A549 (cell line): ENCODE measurements at regions not wholly inside any gene's neighbourhood (a gene's known extent, or its start where the extent isn't known, plus 50 kb on each side); places are given as distances from the start of the nearest gene placed in this dataset.
"Not testable (repeated sequence)": the region's sequence is repeated elsewhere in the genome, so short reads cannot be mapped to it uniquely, and the experiment has no call there.

ENCODE experiments used
- ATAC-seq, 2 experiments: fragments of 200-7000 bp in 1 of 2; fragments of >200 bp in 1 of 2; cut with Nextera tagmentation in 1 of 2; cut with Tn5 transposase in 1 of 2; 3 replicates each; pipeline versions ENCODE4 v1.8.0 to v1.9.1; 2018 to 2020; ENCODE audit warnings: mild to moderate bottlenecking in 1 of 2, moderate library complexity in 1 of 2
- CTCF ChIA-PET: fragments of 300-600 bp; sonication (Branson Sonifier 250); formaldehyde crosslinking; extraction: SDS; loops from one replicate; lab custom pipeline; 2021; ENCODE audit warnings: antibody characterized with exemption, inconsistent platforms; lab: Yijun Ruan, JAX
- POLR2A ChIA-PET: fragments of 350-600 bp; formaldehyde crosslinking; extraction: SDS; loops from one replicate; lab custom pipeline; 2021; ENCODE audit warnings: antibody characterized with exemption, inconsistent platforms; lab: Yijun Ruan, JAX
- DNase-seq, 2 experiments: peaks; one replicate each; pipeline versions ENCODE4 v3.0.0 to v3.0.0-alpha.2; 2011 to 2016; ENCODE audit warnings: low read depth in 1 of 2, low spot score in 1 of 2
- FAIRE-seq: peaks from 2 replicates; lab custom pipeline; 2011; peaks lifted over from hg19 to GRCh38; lab: Jason Lieb, UNC
- H3K27ac ChIP-seq, 2 experiments: fragments of >200 bp; sonication (Bioruptor Twin); formaldehyde crosslinking; 3 replicates each; pipeline ENCODE4 v1.5.1; 2016 to 2017
- H3K4me1 ChIP-seq: fragments of >200 bp; sonication (Bioruptor Twin); formaldehyde crosslinking; 3 replicates; pipeline ENCODE4 v1.6.1; 2016
- H3K4me2 ChIP-seq: fragments of >200 bp; sonication (Bioruptor Twin); formaldehyde crosslinking; 3 replicates; pipeline ENCODE4 v1.6.1; 2016
- H3K4me3 ChIP-seq: fragments of >200 bp; sonication (Bioruptor Twin); formaldehyde crosslinking; 3 replicates; pipeline ENCODE4 v1.5.1; 2016
- H3K9me3 ChIP-seq: fragments of >200 bp; sonication (Bioruptor Twin); formaldehyde crosslinking; 3 replicates; pipeline ENCODE4 v1.6.1; 2016
- CBX2 ChIP-seq: fragments of 200-600 bp; sonication (generic); IDR thresholded peaks from 2 replicates; pipeline ENCODE4 v1.6.1; 2016; ENCODE audit warnings: low read depth, mild to moderate bottlenecking, borderline replicate concordance
- CHD2 ChIP-seq: fragments of 150-350 bp; IDR thresholded peaks from 2 replicates; pipeline ENCODE4 v1.6.1; 2014; ENCODE audit warnings: low read length; ENCODE audit not compliant: partially characterized antibody
- HOXA7 ChIP-seq: fragments of 250-450 bp; sonication (Bioruptor Pico); IDR thresholded peaks from 2 replicates; pipeline ENCODE4 v1.5.0; 2020; ENCODE audit warnings: mild to moderate bottlenecking, moderate library complexity
- HOXB5 ChIP-seq: fragments of 250-450 bp; sonication (Bioruptor Pico); IDR thresholded peaks from 2 replicates; pipeline ENCODE4 v1.5.0; 2020; ENCODE audit warnings: mild to moderate bottlenecking, moderate library complexity
- JUN ChIP-seq, 2 experiments: fragments of >200 bp; sonication (Bioruptor Twin); formaldehyde crosslinking; IDR thresholded peaks; 2 replicates in 1 of 2; 3 replicates in 1 of 2; pipeline ENCODE4 v1.6.1; 2016 to 2017
- MAZ ChIP-seq: fragments of 150-350 bp; IDR thresholded peaks from 2 replicates; pipeline ENCODE4 v1.6.1; 2014; ENCODE audit warnings: antibody characterized with exemption, low read depth, low read length, borderline replicate concordance
- NPAS2 ChIP-seq: fragments of 250-450 bp; sonication (Bioruptor Pico); IDR thresholded peaks from 2 replicates; pipeline ENCODE4 v1.8.0; 2022; ENCODE audit warnings: mild to moderate bottlenecking, moderate library complexity, borderline replicate concordance
- RCOR1 ChIP-seq: fragments of 150-350 bp; IDR thresholded peaks from 2 replicates; pipeline ENCODE4 v1.6.1; 2014; ENCODE audit warnings: antibody characterized with exemption, low read length, low read depth
- RNF2 ChIP-seq: fragments of 200-600 bp; sonication (generic); IDR thresholded peaks from 2 replicates; pipeline ENCODE4 v1.6.1; 2016; ENCODE audit warnings: low read depth, mild to moderate bottlenecking, antibody characterized with exemption, moderate library complexity, borderline replicate concordance
- SREBF2 ChIP-seq: fragments of 450-650 bp; IDR thresholded peaks from 2 replicates; pipeline ENCODE4 v1.6.1; 2014; ENCODE audit warnings: mild to moderate bottlenecking, moderate library complexity
- TP53 ChIP-seq: fragments of 250-450 bp; sonication (Bioruptor Pico); IDR thresholded peaks from 2 replicates; pipeline ENCODE4 v1.5.0; 2021; ENCODE audit warnings: mild to moderate bottlenecking, moderate library complexity
- ZC3H11A ChIP-seq: fragments of 450-650 bp; IDR thresholded peaks from 2 replicates; pipeline ENCODE4 v1.6.1; 2014; ENCODE audit warnings: antibody characterized with exemption, mild to moderate bottlenecking
- ZFP36 ChIP-seq: fragments of 450-650 bp; IDR thresholded peaks from 2 replicates; pipeline ENCODE4 v1.6.1; 2014; ENCODE audit warnings: borderline replicate concordance; ENCODE audit not compliant: partially characterized antibody
- ZSCAN20 ChIP-seq: fragments of 250-450 bp; sonication (Bioruptor Pico); IDR thresholded peaks from 2 replicates; pipeline ENCODE4 v1.8.0; 2022; ENCODE audit warnings: mild to moderate bottlenecking, moderate library complexity
- WGBS: methylation state at CpG from one replicate; pipeline ENCODE4 v1.1.6; 2017; ENCODE audit errors: missing lambda C conversion rate; 5-methylcytosine and 5-hydroxymethylcytosine counted together
- TF ChIP-seq, protein P1 (sequence below): fragments of 150-350 bp; IDR thresholded peaks from 2 replicates; pipeline ENCODE4 v1.6.1; 2014; ENCODE audit warnings: low read depth, mild to moderate bottlenecking, low read length
- TF ChIP-seq, protein P2 (sequence below): fragments of 250-450 bp; sonication (Bioruptor Pico); IDR thresholded peaks from 2 replicates; pipeline ENCODE4 v1.5.0; 2021; ENCODE audit warnings: mild to moderate bottlenecking, moderate library complexity, borderline replicate concordance
- TF ChIP-seq, protein P3 (sequence below): IDR thresholded peaks from 2 replicates; pipeline ENCODE4 v1.6.1; 2012
- TF ChIP-seq, protein P4 (sequence below): fragments of 200-600 bp; sonication (generic); IDR thresholded peaks from 2 replicates; pipeline ENCODE4 v1.6.1; 2016; ENCODE audit warnings: antibody characterized with exemption, mild to moderate bottlenecking, moderate library complexity
- TF ChIP-seq, protein P5 (sequence below): IDR thresholded peaks from 2 replicates; pipeline ENCODE4 v1.6.1; 2012; ENCODE audit warnings: low read depth, borderline replicate concordance
- TF ChIP-seq, protein P6 (sequence below): IDR thresholded peaks from 2 replicates; pipeline ENCODE4 v1.6.1; 2012

DNA sequence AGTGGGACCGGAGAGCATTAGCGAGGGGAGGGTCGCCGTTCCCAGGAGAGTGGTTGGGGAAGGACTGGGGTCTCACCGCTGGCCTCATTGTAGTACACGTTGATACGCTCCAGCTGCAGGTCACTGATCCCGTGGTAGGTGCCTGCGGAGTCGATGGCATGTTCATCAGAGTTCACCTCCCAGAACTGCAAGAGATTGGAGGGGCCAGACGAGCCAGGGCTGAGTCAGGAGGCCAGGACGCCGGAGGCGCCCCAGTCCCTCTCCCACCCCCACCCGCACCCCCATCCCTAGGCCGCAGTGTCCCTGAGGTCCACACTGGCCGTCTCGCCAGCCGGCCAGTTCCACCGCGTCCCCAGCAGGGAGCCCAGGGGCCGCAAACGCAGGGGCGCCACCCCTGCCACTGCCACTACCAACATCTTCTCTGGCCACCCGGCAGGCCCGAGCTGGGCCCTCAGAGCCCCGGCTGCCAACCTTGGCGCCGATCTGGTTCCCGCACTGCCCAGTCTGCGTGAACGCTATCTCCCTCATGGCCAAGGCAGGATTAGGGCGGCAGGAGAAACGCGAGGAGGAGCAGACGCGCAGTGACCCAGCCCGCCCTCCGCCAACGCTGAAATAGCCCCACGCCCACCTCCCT lies 144.2 kb downstream of the ALG10 start:
- FAIRE-seq, result no peak
- TF ChIP-seq CHD2 (no peak), RNF2 (no peak), TP53 (no peak), SREBF2 (no peak), ZFP36 (no peak), HOXA7 (CRISPR knock-in tag) (no peak), RCOR1 (no peak), HOXB5 (no peak), NPAS2 (CRISPR knock-in tag) (no peak), MAZ (no peak), ZC3H11A (no peak), ZSCAN20 (CRISPR knock-in tag) (no peak), JUN (IDR thresholded peaks at IDR 0.05) (no peak), CBX2 (no peak)
- TF ChIP-seq, protein P1, sequence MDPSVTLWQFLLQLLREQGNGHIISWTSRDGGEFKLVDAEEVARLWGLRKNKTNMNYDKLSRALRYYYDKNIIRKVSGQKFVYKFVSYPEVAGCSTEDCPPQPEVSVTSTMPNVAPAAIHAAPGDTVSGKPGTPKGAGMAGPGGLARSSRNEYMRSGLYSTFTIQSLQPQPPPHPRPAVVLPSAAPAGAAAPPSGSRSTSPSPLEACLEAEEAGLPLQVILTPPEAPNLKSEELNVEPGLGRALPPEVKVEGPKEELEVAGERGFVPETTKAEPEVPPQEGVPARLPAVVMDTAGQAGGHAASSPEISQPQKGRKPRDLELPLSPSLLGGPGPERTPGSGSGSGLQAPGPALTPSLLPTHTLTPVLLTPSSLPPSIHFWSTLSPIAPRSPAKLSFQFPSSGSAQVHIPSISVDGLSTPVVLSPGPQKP, result no peak
- TF ChIP-seq, protein P2, sequence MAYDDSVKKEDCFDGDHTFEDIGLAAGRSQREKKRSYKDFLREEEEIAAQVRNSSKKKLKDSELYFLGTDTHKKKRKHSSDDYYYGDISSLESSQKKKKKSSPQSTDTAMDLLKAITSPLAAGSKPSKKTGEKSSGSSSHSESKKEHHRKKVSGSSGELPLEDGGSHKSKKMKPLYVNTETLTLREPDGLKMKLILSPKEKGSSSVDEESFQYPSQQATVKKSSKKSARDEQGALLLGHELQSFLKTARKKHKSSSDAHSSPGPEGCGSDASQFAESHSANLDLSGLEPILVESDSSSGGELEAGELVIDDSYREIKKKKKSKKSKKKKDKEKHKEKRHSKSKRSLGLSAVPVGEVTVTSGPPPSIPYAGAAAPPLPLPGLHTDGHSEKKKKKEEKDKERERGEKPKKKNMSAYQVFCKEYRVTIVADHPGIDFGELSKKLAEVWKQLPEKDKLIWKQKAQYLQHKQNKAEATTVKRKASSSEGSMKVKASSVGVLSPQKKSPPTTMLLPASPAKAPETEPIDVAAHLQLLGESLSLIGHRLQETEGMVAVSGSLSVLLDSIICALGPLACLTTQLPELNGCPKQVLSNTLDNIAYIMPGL (CRISPR knock-in tag), result no peak
- TF ChIP-seq, protein P3, sequence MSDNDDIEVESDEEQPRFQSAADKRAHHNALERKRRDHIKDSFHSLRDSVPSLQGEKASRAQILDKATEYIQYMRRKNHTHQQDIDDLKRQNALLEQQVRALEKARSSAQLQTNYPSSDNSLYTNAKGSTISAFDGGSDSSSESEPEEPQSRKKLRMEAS, result no peak
- TF ChIP-seq, protein P4, sequence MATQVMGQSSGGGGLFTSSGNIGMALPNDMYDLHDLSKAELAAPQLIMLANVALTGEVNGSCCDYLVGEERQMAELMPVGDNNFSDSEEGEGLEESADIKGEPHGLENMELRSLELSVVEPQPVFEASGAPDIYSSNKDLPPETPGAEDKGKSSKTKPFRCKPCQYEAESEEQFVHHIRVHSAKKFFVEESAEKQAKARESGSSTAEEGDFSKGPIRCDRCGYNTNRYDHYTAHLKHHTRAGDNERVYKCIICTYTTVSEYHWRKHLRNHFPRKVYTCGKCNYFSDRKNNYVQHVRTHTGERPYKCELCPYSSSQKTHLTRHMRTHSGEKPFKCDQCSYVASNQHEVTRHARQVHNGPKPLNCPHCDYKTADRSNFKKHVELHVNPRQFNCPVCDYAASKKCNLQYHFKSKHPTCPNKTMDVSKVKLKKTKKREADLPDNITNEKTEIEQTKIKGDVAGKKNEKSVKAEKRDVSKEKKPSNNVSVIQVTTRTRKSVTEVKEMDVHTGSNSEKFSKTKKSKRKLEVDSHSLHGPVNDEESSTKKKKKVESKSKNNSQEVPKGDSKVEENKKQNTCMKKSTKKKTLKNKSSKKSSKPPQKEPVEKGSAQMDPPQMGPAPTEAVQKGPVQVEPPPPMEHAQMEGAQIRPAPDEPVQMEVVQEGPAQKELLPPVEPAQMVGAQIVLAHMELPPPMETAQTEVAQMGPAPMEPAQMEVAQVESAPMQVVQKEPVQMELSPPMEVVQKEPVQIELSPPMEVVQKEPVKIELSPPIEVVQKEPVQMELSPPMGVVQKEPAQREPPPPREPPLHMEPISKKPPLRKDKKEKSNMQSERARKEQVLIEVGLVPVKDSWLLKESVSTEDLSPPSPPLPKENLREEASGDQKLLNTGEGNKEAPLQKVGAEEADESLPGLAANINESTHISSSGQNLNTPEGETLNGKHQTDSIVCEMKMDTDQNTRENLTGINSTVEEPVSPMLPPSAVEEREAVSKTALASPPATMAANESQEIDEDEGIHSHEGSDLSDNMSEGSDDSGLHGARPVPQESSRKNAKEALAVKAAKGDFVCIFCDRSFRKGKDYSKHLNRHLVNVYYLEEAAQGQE, result no peak
- TF ChIP-seq, protein P5, sequence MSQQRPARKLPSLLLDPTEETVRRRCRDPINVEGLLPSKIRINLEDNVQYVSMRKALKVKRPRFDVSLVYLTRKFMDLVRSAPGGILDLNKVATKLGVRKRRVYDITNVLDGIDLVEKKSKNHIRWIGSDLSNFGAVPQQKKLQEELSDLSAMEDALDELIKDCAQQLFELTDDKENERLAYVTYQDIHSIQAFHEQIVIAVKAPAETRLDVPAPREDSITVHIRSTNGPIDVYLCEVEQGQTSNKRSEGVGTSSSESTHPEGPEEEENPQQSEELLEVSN, result no peak
- TF ChIP-seq, protein P6, sequence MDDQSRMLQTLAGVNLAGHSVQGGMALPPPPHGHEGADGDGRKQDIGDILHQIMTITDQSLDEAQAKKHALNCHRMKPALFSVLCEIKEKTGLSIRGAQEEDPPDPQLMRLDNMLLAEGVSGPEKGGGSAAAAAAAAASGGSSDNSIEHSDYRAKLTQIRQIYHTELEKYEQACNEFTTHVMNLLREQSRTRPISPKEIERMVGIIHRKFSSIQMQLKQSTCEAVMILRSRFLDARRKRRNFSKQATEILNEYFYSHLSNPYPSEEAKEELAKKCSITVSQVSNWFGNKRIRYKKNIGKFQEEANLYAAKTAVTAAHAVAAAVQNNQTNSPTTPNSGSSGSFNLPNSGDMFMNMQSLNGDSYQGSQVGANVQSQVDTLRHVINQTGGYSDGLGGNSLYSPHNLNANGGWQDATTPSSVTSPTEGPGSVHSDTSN, result no peak
- ATAC-seq, result no peak
- WGBS, result 59% methylated on average over 29 of the region's 41 CpGs
- DNase-seq, result no peak
- Histone ChIP-seq H3K4me1 (no peaks in the 10 kb centered on the region), H3K4me3 (no peak overlapping the region), H3K27ac (no peak overlapping the region), H3K9me3 (no peaks in the 10 kb centered on the region), H3K4me2 (no peak overlapping the region)
- ChIA-PET CTCF (interaction anchor here (2.2 kb wide), 1 partner anchor 44 kb away, joined by 11 read pairs; no protein-coding TSS in a partner anchor), POLR2A (no interaction called here)

DNA sequence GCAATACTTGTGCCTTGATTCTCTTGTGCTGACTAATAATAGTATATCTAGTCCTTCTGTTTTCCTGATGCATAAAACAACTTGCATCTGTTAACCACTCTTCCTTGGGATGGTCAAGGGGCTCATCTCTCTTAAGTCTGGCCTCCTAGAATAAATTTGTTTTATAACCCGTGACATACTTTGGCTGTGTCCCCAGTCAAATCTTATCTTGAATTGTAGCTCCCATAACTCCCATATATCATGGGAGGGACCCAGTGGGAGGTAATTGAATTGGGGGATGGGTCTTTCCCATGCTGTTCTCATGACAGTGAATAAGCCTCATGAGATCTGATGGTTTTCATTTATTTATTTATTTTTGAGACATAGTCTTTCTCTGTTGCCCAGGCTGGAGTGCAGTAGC lies 146.2 kb downstream of the ALG10 start:
- H3K4me1 ChIP-seq, H3K27ac ChIP-seq, DNase-seq, H3K4me3 ChIP-seq, H3K4me2 ChIP-seq, H3K9me3 ChIP-seq, ATAC-seq, FAIRE-seq, POLR2A ChIA-PET: not testable (repeated sequence)
- CTCF ChIA-PET, result interaction anchor here (1.0 kb wide), 1 partner anchor 130 kb away, joined by 3 read pairs; no protein-coding TSS in a partner anchor
- WGBS, result 4% methylated on average over 1 of the region's 1 CpG
